NCI-H2196 treated with DMSO at 0.1 percent for 48 hours (cell line): ENCODE measurements at regions not wholly inside any gene's neighbourhood (a gene's known extent, or its start where the extent isn't known, plus 50 kb on each side); places are given as distances from the start of the nearest gene placed in this dataset.
"Not testable (repeated sequence)": the region's sequence is repeated elsewhere in the genome, so short reads cannot be mapped to it uniquely, and the experiment has no call there.

ENCODE experiments used
- DNase-seq: peaks from one replicate; lab custom pipeline; 2025; ENCODE audit not compliant: unreplicated experiment; lab: John Stamatoyannopoulos, UW

DNA sequence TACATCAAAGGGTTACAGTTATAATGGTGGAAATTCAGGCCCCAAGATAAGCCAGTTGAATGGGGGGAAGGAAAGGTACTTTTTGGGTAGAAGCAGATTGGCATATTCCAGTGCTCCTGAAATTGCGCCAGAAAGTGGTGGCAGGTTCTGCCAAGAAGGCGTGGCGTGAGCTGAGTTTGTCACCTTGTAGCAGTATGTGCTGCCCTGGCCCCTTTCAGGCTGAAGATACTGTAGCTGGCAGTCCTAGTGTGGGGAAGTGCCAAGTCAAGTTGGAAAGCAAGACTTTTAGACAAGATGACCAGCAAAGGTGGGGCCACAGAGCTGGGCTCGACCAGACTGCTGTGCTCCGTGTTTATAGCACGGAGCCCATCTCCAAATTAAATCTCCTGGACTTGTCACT is 133.6 kb upstream of the GLRA1 start:
- DNase-seq, result no peak

- DNase-seq, result no peak
These were observed 132.3 kb upstream of the GLRA1 start for GRCh38 chr5:152056931-152057330.

GRCh38 chr5:152052470-152052869 is 127.8 kb upstream of the GLRA1 start:
- no peak for DNase-seq

DNA sequence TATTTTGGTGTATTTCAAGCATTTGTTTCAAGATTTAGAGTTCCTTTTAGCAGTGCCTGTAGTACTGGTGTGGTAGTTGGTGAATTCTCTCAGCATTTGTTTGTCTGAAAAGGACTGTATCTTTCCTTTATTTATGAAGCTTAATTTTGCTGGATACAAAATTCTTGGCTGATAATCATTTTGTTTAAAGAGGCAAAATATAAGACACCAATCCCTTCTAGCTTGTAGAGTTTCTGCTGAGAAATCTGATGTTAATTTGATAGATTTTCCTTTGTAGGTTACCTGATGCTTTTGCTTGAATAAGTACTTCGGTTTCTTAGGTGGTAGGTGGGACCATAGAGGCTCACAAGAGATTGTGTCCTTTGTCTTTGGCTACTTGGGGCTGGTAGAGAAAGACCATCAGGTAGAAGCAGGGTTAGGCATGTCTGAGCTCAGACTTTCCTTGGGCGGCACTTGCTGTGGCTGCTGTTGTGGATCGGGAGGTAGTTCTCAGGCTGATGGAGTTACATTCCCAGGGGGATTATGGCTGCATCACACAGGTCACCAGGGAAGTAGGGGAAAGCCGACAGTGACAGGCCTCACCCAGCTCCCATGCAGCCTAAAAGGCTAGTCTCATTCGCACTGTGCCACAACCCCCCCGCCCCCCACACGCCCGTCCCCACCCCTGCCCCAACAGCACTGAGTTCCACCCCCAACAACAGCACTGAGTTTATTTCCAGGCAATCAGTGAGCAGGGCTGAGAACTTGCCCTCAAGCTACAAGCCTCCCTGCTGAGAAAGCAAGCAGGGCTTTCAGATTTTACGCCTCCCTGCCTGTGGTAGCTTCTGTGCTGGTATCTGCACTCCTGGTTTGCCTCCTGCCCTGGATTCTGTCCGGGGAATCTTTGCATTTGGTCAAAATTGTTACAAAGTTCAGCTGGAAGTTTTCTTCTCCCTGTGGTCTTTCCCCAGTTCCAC is 127.1 kb upstream of the GLRA1 start:
- no peak for DNase-seq

- DNase-seq, result no peak
These were observed 121.7 kb upstream of the GLRA1 start for GRCh38 chr5:152046361-152046760.

GRCh38 chr5:152038856-152039255 is 114.2 kb upstream of the GLRA1 start:
- DNase-seq, result not testable (repeated sequence)

DNA sequence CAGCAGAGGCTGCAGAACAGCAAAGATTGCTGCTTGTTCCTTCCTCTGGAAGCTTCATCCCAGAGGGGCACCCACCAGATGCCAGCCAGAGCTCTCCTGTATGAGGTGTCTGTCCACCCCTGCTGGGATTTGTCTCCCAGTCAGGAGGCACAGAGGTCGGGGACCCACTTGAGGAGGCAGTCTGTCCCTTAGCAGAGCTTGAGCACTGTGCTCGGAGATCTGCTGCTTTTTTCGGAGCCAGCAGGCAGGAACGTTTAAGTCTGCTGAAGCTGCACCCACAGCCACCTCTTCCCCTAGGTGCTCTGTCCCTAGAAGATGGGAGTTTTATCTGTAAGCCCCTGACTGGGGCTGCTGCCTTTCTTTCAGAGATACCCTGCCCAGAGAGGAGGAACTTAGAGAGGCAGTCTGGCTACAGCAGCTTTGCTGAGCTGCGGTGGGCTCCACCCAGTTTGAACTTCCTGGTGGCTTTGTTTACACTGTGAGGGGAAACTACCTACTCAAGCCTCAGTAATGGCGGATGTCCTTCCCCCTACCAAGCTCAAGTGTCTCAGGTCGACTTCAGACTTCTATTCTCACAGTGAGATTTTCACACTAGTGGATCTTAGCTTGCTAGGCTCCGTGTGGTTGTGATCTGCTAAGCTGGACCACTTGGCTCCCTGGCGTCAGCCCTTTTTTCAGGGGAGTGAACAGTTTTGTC is 101.8 kb upstream of the GLRA1 start:
- not testable (repeated sequence) for DNase-seq

- no peak for DNase-seq
These were observed 91.8 kb upstream of the GLRA1 start for GRCh38 chr5:152016421-152016820.

GRCh38 chr5:152007653-152008335 is 83.1 kb upstream of the GLRA1 start:
- no peak for DNase-seq

DNA sequence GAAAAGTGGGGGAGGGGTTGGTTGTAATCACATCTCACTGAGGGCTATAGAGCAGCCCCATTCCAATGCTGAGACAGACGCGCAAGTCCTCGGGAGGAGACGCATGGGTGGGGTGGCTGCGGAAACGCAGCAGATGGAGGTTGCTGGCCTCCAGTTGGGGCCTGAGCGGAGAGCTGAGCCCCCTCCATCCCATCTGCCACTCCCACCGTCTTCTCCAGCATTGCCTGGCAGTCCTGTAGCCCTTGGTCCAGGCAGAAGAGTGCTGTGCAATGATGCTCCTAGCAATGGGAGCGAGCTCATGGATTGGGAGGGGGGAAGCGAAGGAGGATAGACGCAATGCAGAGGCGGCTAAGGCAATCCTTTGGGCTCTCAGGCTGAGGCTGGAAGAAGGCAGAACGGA is 79.4 kb upstream of the GLRA1 start:
- DNase-seq, result no peak
